HepG2 (cell line): ENCODE measurements at regions not wholly inside any gene's neighbourhood (a gene's known extent, or its start where the extent isn't known, plus 50 kb on each side); places are given as distances from the start of the nearest gene placed in this dataset.

ENCODE experiments used
- ATAC-seq: fragments of 200-7000 bp; cut with Tn5 transposase; 3 replicates; pipeline ENCODE4 v1.9.1; 2020; ENCODE audit warnings: mild to moderate bottlenecking, moderate library complexity
- BruUV-seq: library from RNA; stranded (reverse); fragments of 400-500 nt; replicated peaks from 2 replicates; lab custom pipeline; 2021; lab: Mats Ljungman, UMichigan
- CTCF ChIA-PET: fragments of 300-600 bp; formaldehyde crosslinking; extraction: SDS; loops from one replicate; lab custom pipeline; 2021; ENCODE audit warnings: low total read pairs, inconsistent platforms, low intra/inter-chr PET ratio; lab: Yijun Ruan, JAX
- POLR2A ChIA-PET: fragments of 350-600 bp; sonication (Branson Sonifier 250); formaldehyde crosslinking; loops from one replicate; lab custom pipeline; 2020; ENCODE audit warnings: antibody characterized with exemption, inconsistent platforms; lab: Yijun Ruan, JAX
- DNase-seq: peaks from one replicate; pipeline ENCODE4 v3.0.0-alpha.2; 2015; ENCODE audit warnings: low spot score
- FAIRE-seq: peaks from 3 replicates; lab custom pipeline; 2011; peaks lifted over from hg19 to GRCh38; lab: Jason Lieb, UNC
- H2AFZ ChIP-seq: one replicate; pipeline ENCODE4 v1.6.1; 2011; ENCODE audit warnings: low read length, inconsistent platforms
- H3K27ac ChIP-seq: fragments of 300-600 bp; 3 replicates; pipeline ENCODE4 v1.8.0; 2011; ENCODE audit warnings: mixed run types, mild to moderate bottlenecking, mixed read lengths, low read length, inconsistent platforms; ENCODE audit not compliant: insufficient read depth; ENCODE audit errors: extremely low read length
- H3K27me3 ChIP-seq, 2 experiments: fragments of 200-600 bp in 1 of 2; 2 replicates in 1 of 2; 3 replicates in 1 of 2; pipeline versions ENCODE4 v1.6.0 to v1.8.0; 2011; ENCODE audit warnings: low read length in 2 of 2, mild to moderate bottlenecking in 2 of 2, moderate library complexity in 2 of 2, inconsistent platforms in 1 of 2; ENCODE audit not compliant: insufficient read depth in 2 of 2, control insufficient read depth in 1 of 2
- H3K36me3 ChIP-seq, 2 experiments: fragments of 200-600 bp in 1 of 2; replicated peaks in 1 of 2; 2 replicates in 1 of 2; 3 replicates in 1 of 2; pipeline versions ENCODE4 v1.5.1 to v1.8.0; 2011; ENCODE audit warnings: low read length in 2 of 2, inconsistent platforms in 1 of 2; ENCODE audit not compliant: insufficient read depth in 2 of 2, control insufficient read depth in 1 of 2
- H3K4me1 ChIP-seq: 2 replicates; pipeline ENCODE4 v1.5.1; 2012; ENCODE audit warnings: low read length, inconsistent platforms; ENCODE audit not compliant: insufficient read depth
- H3K4me2 ChIP-seq: 2 replicates; pipeline ENCODE4 v1.6.0; 2011; ENCODE audit warnings: low read depth, low read length, inconsistent platforms
- H3K4me3 ChIP-seq, 3 experiments: fragments of 200-600 bp in 1 of 3; sonication (generic), shearing (Covaris generic) in 1 of 3; replicated peaks in 1 of 3; 2 replicates each; pipeline ENCODE4 v1.5.1; 2011 to 2016; ENCODE audit warnings: low read length in 3 of 3, inconsistent platforms in 2 of 3, low read depth in 2 of 3, mild to moderate bottlenecking in 2 of 3, control low read depth in 1 of 3, mixed read lengths in 1 of 3; ENCODE audit not compliant: insufficient read depth in 1 of 3
- H3K79me2 ChIP-seq: one replicate; pipeline ENCODE4 v1.6.1; 2011; ENCODE audit warnings: low read length, inconsistent platforms; ENCODE audit not compliant: insufficient read depth
- H3K9ac ChIP-seq: 2 replicates; pipeline ENCODE4 v1.6.0; 2011; ENCODE audit warnings: mild to moderate bottlenecking, low read depth, low read length, inconsistent platforms; ENCODE audit not compliant: insufficient read depth
- H3K9me3 ChIP-seq: 2 replicates; pipeline ENCODE4 v1.5.1; 2012; ENCODE audit warnings: mild to moderate bottlenecking, low read length
- H4K20me1 ChIP-seq: 2 replicates; pipeline ENCODE4 v1.6.0; 2011; ENCODE audit warnings: inconsistent platforms, mild to moderate bottlenecking, low read length, moderate library complexity; ENCODE audit not compliant: insufficient read depth
- BORCS8-MEF2B ChIP-seq: sonication (generic); formaldehyde crosslinking; IDR thresholded peaks from 2 replicates; pipeline ENCODE4 v1.8.0; 2022; ENCODE audit warnings: mild to moderate bottlenecking, missing genetic modification reagents
- HES4 ChIP-seq: sonication (generic); formaldehyde crosslinking; IDR thresholded peaks from 2 replicates; pipeline ENCODE4 v1.9.0; 2021; ENCODE audit warnings: mild to moderate bottlenecking, missing genetic modification reagents, borderline replicate concordance
- IRF2 ChIP-seq: IDR thresholded peaks from 2 replicates; pipeline ENCODE4 v1.6.1; 2018; ENCODE audit warnings: missing genetic modification reagents, missing compliant biosample characterization
- NR2F2 ChIP-seq: IDR thresholded peaks from 2 replicates; pipeline ENCODE4 v1.6.1; 2012; ENCODE audit warnings: low read depth, inconsistent platforms, borderline replicate concordance
- PAWR ChIP-seq: sonication (generic); formaldehyde crosslinking; IDR thresholded peaks from 2 replicates; pipeline ENCODE4 v1.4.0; 2020; ENCODE audit warnings: missing genetic modification reagents, mild to moderate bottlenecking, borderline replicate concordance
- RAD51 ChIP-seq: fragments of 450-650 bp; IDR thresholded peaks from 2 replicates; pipeline ENCODE4 v1.6.1; 2016; ENCODE audit warnings: borderline replicate concordance
- SMC3 ChIP-seq: IDR thresholded peaks from 2 replicates; pipeline ENCODE4 v1.6.1; 2011; ENCODE audit warnings: low read length, improper control_type of control experiment
- TSC22D2 ChIP-seq: sonication (generic); formaldehyde crosslinking; IDR thresholded peaks from 2 replicates; pipeline ENCODE4 v1.5.1; 2020; ENCODE audit warnings: missing genetic modification reagents, mild to moderate bottlenecking, borderline replicate concordance
- ZEB1 ChIP-seq: IDR thresholded peaks from 2 replicates; pipeline ENCODE4 v1.6.1; 2012; ENCODE audit warnings: mild to moderate bottlenecking, low read depth, inconsistent platforms; ENCODE audit not compliant: insufficient replicate concordance
- ZNF496 ChIP-seq: sonication (generic); formaldehyde crosslinking; IDR thresholded peaks from 2 replicates; pipeline ENCODE4 v1.8.1; 2023; ENCODE audit warnings: mild to moderate bottlenecking, moderate library complexity, missing genetic modification reagents; ENCODE audit not compliant: insufficient replicate concordance
- WGBS: methylation state at CpG from one replicate; pipeline ENCODE4 v1.1.6; 2017; ENCODE audit warnings: low lambda C conversion rate; 5-methylcytosine and 5-hydroxymethylcytosine counted together
- in situ Hi-C: cut with HindIII; loops from 2 replicates; pipeline ENCODE4 v1.10.0; 2017; ENCODE audit warnings: low pct_unique_long_range_greater_than_20kb; ENCODE audit not compliant: extremely low pct_ligation_motif_present
- intact Hi-C: fragments of 100-400 bp; cut with micrococcal nuclease; formaldehyde crosslinking; loops from one replicate; pipeline ENCODE4 v1.10.0; 2022; ENCODE audit not compliant: unreplicated experiment
- TF ChIP-seq, protein P1 (sequence below): sonication (generic); formaldehyde crosslinking; IDR thresholded peaks from 2 replicates; pipeline ENCODE4 v1.5.0; 2020; ENCODE audit warnings: missing genetic modification reagents
- TF ChIP-seq, protein P2 (sequence below): sonication (generic); formaldehyde crosslinking; IDR thresholded peaks from 2 replicates; pipeline ENCODE4 v1.5.0; 2020; ENCODE audit warnings: mild to moderate bottlenecking, missing genetic modification reagents
- TF ChIP-seq, protein P3 (sequence below): sonication (generic); formaldehyde crosslinking; IDR thresholded peaks from 2 replicates; pipeline ENCODE4 v1.4.0; 2020; ENCODE audit warnings: missing genetic modification reagents

DNA sequence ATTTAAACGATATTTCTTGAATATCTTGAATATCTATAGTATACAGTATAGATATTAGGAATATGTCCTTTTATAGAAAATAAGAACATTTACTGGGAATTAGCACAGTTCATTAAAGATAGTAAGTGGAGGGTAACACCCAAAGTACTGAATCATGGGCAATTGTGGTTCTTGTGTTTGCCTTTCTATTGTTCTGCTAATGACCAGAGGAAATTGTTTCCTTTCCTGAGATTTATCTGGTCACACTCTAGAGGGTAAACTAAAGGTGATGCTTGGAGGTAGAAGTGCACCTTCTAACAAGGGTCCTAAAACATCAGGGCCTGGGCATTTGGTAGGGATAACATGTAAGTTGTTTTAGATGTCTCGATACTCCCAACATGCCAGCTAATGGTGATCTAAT lies 241.3 kb upstream of the SFRP2 start:
- Histone ChIP-seq H2AFZ (no peak overlapping the region), H3K4me1 (no peaks in the 10 kb centered on the region), H4K20me1 (no peaks in the 10 kb centered on the region), H3K27ac (no peak overlapping the region), H3K9ac (no peak overlapping the region)
- DNase-seq = no peak
- intact Hi-C loops = no loop called here
- WGBS = 0% methylated on average over 2 of the region's 2 CpGs
- ATAC-seq = no peak
- no peak for TF ChIP-seq BORCS8-MEF2B (CRISPR knock-in tag)
- no peak for TF ChIP-seq SMC3
- no peak for TF ChIP-seq ZEB1
- no peak for TF ChIP-seq IRF2 (CRISPR knock-in tag)
- TF ChIP-seq, protein P1, sequence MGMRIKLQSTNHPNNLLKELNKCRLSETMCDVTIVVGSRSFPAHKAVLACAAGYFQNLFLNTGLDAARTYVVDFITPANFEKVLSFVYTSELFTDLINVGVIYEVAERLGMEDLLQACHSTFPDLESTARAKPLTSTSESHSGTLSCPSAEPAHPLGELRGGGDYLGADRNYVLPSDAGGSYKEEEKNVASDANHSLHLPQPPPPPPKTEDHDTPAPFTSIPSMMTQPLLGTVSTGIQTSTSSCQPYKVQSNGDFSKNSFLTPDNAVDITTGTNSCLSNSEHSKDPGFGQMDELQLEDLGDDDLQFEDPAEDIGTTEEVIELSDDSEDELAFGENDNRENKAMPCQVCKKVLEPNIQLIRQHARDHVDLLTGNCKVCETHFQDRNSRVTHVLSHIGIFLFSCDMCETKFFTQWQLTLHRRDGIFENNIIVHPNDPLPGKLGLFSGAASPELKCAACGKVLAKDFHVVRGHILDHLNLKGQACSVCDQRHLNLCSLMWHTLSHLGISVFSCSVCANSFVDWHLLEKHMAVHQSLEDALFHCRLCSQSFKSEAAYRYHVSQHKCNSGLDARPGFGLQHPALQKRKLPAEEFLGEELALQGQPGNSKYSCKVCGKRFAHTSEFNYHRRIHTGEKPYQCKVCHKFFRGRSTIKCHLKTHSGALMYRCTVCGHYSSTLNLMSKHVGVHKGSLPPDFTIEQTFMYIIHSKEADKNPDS (CRISPR knock-in tag) = no peak
- TF ChIP-seq PAWR = no peak
- no peak for TF ChIP-seq RAD51
- no peak for TF ChIP-seq HES4 (CRISPR knock-in tag)
- TF ChIP-seq NR2F2 = no peak
- TF ChIP-seq, protein P2, sequence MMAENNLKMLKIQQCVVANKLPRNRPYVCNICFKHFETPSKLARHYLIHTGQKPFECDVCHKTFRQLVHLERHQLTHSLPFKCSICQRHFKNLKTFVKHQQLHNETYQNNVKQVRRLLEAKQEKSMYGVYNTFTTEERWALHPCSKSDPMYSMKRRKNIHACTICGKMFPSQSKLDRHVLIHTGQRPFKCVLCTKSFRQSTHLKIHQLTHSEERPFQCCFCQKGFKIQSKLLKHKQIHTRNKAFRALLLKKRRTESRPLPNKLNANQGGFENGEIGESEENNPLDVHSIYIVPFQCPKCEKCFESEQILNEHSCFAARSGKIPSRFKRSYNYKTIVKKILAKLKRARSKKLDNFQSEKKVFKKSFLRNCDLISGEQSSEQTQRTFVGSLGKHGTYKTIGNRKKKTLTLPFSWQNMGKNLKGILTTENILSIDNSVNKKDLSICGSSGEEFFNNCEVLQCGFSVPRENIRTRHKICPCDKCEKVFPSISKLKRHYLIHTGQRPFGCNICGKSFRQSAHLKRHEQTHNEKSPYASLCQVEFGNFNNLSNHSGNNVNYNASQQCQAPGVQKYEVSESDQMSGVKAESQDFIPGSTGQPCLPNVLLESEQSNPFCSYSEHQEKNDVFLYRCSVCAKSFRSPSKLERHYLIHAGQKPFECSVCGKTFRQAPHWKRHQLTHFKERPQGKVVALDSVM = no peak
- no peak for TF ChIP-seq ZNF496
- TF ChIP-seq, protein P3, sequence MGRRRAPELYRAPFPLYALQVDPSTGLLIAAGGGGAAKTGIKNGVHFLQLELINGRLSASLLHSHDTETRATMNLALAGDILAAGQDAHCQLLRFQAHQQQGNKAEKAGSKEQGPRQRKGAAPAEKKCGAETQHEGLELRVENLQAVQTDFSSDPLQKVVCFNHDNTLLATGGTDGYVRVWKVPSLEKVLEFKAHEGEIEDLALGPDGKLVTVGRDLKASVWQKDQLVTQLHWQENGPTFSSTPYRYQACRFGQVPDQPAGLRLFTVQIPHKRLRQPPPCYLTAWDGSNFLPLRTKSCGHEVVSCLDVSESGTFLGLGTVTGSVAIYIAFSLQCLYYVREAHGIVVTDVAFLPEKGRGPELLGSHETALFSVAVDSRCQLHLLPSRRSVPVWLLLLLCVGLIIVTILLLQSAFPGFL (CRISPR knock-in tag) = no peak
- no peak for TF ChIP-seq TSC22D2
- TF ChIP-seq, all 625 proteins: peak for 0
- Histone ChIP-seq H3K36me3 (no peaks in the 10 kb centered on the region), H3K9me3 (no peaks in the 10 kb centered on the region), H3K27me3 (no peaks in the 10 kb centered on the region; a peak in 1 of 5 replicates), H3K79me2 (no peaks in the 10 kb centered on the region), H3K4me2 (no peak overlapping the region), H3K4me3 (no peak overlapping the region)
- no TSS peak for BruUV-seq
- FAIRE-seq = no peak
- ChIA-PET POLR2A (interaction anchor here (0.6 kb wide), 1 partner anchor 222 kb away, joined by 3 read pairs; no protein-coding TSS in a partner anchor), CTCF (no interaction called here)
- in situ Hi-C loops = no loop called here
